Caco-2 (cell line): ENCODE measurements at regions not wholly inside any gene's neighbourhood (a gene's known extent, or its start where the extent isn't known, plus 50 kb on each side); places are given as distances from the start of the nearest gene placed in this dataset.

Source experiments
- BruUV-seq: library from RNA; stranded (reverse); fragments of 400-500 nt; replicated peaks from 2 replicates; lab custom pipeline; 2021; lab: Mats Ljungman, UMichigan
- CTCF ChIA-PET: fragments of 300-600 bp; sonication (Branson Sonifier 250); formaldehyde crosslinking; loops from one replicate; lab custom pipeline; 2022; ENCODE audit warnings: antibody characterized with exemption; lab: Charles Lee
- POLR2A ChIA-PET: fragments of 300-600 bp; sonication (Branson Sonifier 250); formaldehyde crosslinking; loops from one replicate; lab custom pipeline; 2022; ENCODE audit warnings: antibody characterized with exemption; lab: Charles Lee
- DNase-seq, 2 experiments: peaks; one replicate each; pipeline versions ENCODE4 v3.0.0 to v3.0.0-alpha.2; 2020 to 2022
- H3K27me3 ChIP-seq: replicated peaks from 2 replicates; pipeline ENCODE4 v1.6.0; 2011; ENCODE audit warnings: low read length; ENCODE audit not compliant: control insufficient read depth, insufficient read depth
- H3K36me3 ChIP-seq: 2 replicates; pipeline ENCODE4 v1.5.1; 2011; ENCODE audit warnings: low read length; ENCODE audit not compliant: control insufficient read depth, insufficient read depth
- H3K4me1 ChIP-seq: fragments of 250-450 bp; sonication (Bioruptor Pico); 2 replicates; pipeline ENCODE4 v1.5.1; 2020; ENCODE audit warnings: mild to moderate bottlenecking
- H3K4me3 ChIP-seq: 2 replicates; pipeline ENCODE4 v1.5.1; 2011; ENCODE audit warnings: low read depth, mild to moderate bottlenecking, control low read depth, low read length
- H3K9me3 ChIP-seq: fragments of 250-450 bp; sonication (Bioruptor Pico); 2 replicates; pipeline ENCODE4 v1.5.1; 2020; ENCODE audit warnings: mild to moderate bottlenecking, moderate library complexity
- H3K27ac Mint-ChIP-seq: one replicate; pipeline ENCODE4 v1.8.0; 2022; ENCODE audit warnings: mixed read lengths; ENCODE audit not compliant: unreplicated experiment
- H3K27me3 Mint-ChIP-seq: one replicate; pipeline ENCODE4 v1.8.0; 2022; ENCODE audit warnings: mixed read lengths; ENCODE audit not compliant: insufficient read depth, unreplicated experiment
- H3K36me3 Mint-ChIP-seq: one replicate; pipeline ENCODE4 v1.8.0; 2022; ENCODE audit warnings: mild to moderate bottlenecking, mixed read lengths; ENCODE audit not compliant: insufficient read depth, unreplicated experiment
- H3K4me1 Mint-ChIP-seq: one replicate; pipeline ENCODE4 v1.8.0; 2022; ENCODE audit warnings: low read depth, mixed read lengths; ENCODE audit not compliant: unreplicated experiment
- H3K4me3 Mint-ChIP-seq: one replicate; pipeline ENCODE4 v1.8.0; 2022; ENCODE audit warnings: mild to moderate bottlenecking, moderate library complexity, mixed read lengths; ENCODE audit not compliant: unreplicated experiment
- H3K9me3 Mint-ChIP-seq: one replicate; pipeline ENCODE4 v1.8.0; 2022; ENCODE audit warnings: mixed read lengths; ENCODE audit not compliant: unreplicated experiment
- CTCF ChIP-seq, 2 experiments: fragments of 200-600 bp in 1 of 2; IDR thresholded peaks; 1 replicate in 1 of 2; 2 replicates in 1 of 2; pipeline versions ENCODE4 v1.5.1 to v1.8.0; 2011 to 2022; ENCODE audit warnings: antibody characterized with exemption in 1 of 2, control low read depth in 1 of 2, inconsistent platforms in 1 of 2, low read depth in 1 of 2, low read length in 1 of 2, mild to moderate bottlenecking in 1 of 2, moderate library complexity in 1 of 2; ENCODE audit not compliant: insufficient read depth in 1 of 2, severe bottlenecking in 1 of 2, unreplicated experiment in 1 of 2
- intact Hi-C: fragments of 100-400 bp; cut with micrococcal nuclease; formaldehyde crosslinking; loops from one replicate; pipeline ENCODE4 v1.10.0; 2022; ENCODE audit not compliant: unreplicated experiment

- H3K4me1 Mint-ChIP-seq, result no peaks in the 10 kb centered on the region
- no peak for DNase-seq
- Histone ChIP-seq H3K9me3 (no peaks in the 10 kb centered on the region), H3K4me1 (no peaks in the 10 kb centered on the region), H3K27me3 (no peaks in the 10 kb centered on the region), H3K4me3 (no peak overlapping the region), H3K36me3 (no peaks in the 10 kb centered on the region)
- ChIA-PET CTCF (no interaction called here), POLR2A (no interaction called here)
- no peak overlapping the region for H3K27ac Mint-ChIP-seq
- H3K4me3 Mint-ChIP-seq, result no peak overlapping the region
- no TSS peak for BruUV-seq
- intact Hi-C loops, result no loop called here
- H3K36me3 Mint-ChIP-seq, result no peaks in the 10 kb centered on the region
- TF ChIP-seq CTCF (IDR thresholded peaks at IDR 0.05; ENCODE audit: insufficient read depth in 1 of 2, low read depth in 1 of 2, low read length in 1 of 2, severe bottlenecking in 1 of 2, unreplicated experiment in 1 of 2), result no peak
- peaks cover 7% of the 10 kb centered on the region for H3K27me3 Mint-ChIP-seq
- H3K9me3 Mint-ChIP-seq, result no peaks in the 10 kb centered on the region
These were observed 430.6 kb upstream of the DAB1 start for GRCh38 chr1:57854436-57854835.

- H3K36me3 Mint-ChIP-seq, result no peaks in the 10 kb centered on the region
- H3K27me3 Mint-ChIP-seq, result no peaks in the 10 kb centered on the region
- no peak overlapping the region for H3K4me3 Mint-ChIP-seq
- no peak overlapping the region for H3K27ac Mint-ChIP-seq
- no peak for DNase-seq
- no peaks in the 10 kb centered on the region for H3K9me3 ChIP-seq
- no peaks in the 10 kb centered on the region for H3K9me3 Mint-ChIP-seq
- no peak overlapping the region for H3K4me3 ChIP-seq
- ChIA-PET POLR2A (no interaction called here), CTCF (no interaction called here)
- no peaks in the 10 kb centered on the region for H3K4me1 Mint-ChIP-seq
- BruUV-seq, result no TSS peak
- TF ChIP-seq CTCF (IDR thresholded peaks at IDR 0.05; ENCODE audit: insufficient read depth in 1 of 2, low read depth in 1 of 2, low read length in 1 of 2, severe bottlenecking in 1 of 2, unreplicated experiment in 1 of 2), result no peak
- intact Hi-C loops, result no loop called here
- no peaks in the 10 kb centered on the region for H3K4me1 ChIP-seq
- H3K27me3 ChIP-seq, result no peaks in the 10 kb centered on the region
- no peaks in the 10 kb centered on the region for H3K36me3 ChIP-seq
These were observed 426.5 kb upstream of the DAB1 start for GRCh38 chr1:57850176-57850940.

GRCh38 chr1:57848406-57848805 lies 424.5 kb upstream of the DAB1 start:
- no peak for TF ChIP-seq CTCF (IDR thresholded peaks at IDR 0.05; ENCODE audit: insufficient read depth in 1 of 2, low read depth in 1 of 2, low read length in 1 of 2, severe bottlenecking in 1 of 2, unreplicated experiment in 1 of 2)
- no TSS peak for BruUV-seq
- no peak overlapping the region for H3K4me3 ChIP-seq
- intact Hi-C loops, result no loop called here
- no peaks in the 10 kb centered on the region for H3K36me3 ChIP-seq
- POLR2A ChIA-PET, result no interaction called here
- no peaks in the 10 kb centered on the region for H3K27me3 ChIP-seq
- CTCF ChIA-PET, result no interaction called here
- H3K4me1 ChIP-seq, result no peaks in the 10 kb centered on the region
- no peak for DNase-seq
- no peaks in the 10 kb centered on the region for H3K9me3 Mint-ChIP-seq
- H3K4me3 Mint-ChIP-seq, result no peak overlapping the region
- no peaks in the 10 kb centered on the region for H3K27me3 Mint-ChIP-seq
- H3K4me1 Mint-ChIP-seq, result no peaks in the 10 kb centered on the region
- no peaks in the 10 kb centered on the region for H3K9me3 ChIP-seq
- no peak overlapping the region for H3K27ac Mint-ChIP-seq
- H3K36me3 Mint-ChIP-seq, result no peaks in the 10 kb centered on the region
